ENCODE measurements at regions not wholly inside any gene's neighbourhood (a gene's known extent, or its start where the extent isn't known, plus 50 kb on each side); places are given as distances from the start of the nearest gene placed in this dataset.
"Not testable (repeated sequence)": the region's sequence is repeated elsewhere in the genome, so short reads cannot be mapped to it uniquely, and the experiment has no call there.

DNA sequence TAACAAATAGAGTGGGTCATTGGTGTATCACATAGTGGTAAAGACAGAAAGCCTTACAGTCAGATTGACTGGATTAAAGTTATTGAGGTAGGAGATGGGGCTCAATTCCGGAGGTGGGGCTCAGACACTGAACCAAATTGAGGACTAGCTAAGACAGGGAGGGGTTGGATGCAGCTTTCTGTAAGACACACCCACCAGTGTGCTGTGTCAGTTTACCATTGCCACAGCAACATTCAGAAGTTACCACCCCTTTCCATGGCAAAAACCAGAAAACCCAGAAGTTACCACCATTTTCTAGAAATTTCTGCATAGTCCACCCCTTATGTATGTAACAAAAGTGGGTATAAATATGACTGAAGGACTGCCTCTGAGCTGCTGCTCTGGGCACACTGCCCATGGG lies 167.6 kb upstream of the TMEM72 start:
- DNase-seq (ENCODE audit: low read depth, low spot score) = no peak
- ChIA-PET CTCF (interaction anchor here (1.5 kb wide), 1 partner anchor 9 kb away, joined by 4 read pairs; no protein-coding TSS in a partner anchor), POLR2A (no interaction called here)

DNA sequence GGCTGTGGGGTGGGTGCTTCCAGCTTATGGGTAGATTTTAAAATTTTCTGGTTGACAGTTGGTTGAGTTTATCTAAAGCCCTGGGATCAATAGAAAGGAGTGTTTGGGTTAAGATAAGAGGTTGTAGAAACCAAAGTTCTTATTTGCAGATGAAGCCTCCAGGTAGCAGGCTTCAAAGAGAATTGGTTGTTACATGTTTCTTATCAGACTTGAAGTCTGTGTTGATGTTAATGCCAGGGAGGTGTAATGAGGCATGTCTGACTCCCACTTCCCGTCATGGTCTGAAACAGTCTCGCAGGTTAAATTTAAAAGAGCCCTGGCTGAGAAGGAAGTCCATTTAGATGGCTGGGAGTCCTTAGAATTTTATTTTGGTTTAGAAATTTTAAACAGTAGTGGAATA lies 165.2 kb upstream of the TMEM72 start:
- POLR2A ChIA-PET = no interaction called here
- DNase-seq (ENCODE audit: low read depth, low spot score) = no peak

More for the DNA sequence above, 167.6 kb upstream of the TMEM72 start:
- TF ChIP-seq, protein P1, sequence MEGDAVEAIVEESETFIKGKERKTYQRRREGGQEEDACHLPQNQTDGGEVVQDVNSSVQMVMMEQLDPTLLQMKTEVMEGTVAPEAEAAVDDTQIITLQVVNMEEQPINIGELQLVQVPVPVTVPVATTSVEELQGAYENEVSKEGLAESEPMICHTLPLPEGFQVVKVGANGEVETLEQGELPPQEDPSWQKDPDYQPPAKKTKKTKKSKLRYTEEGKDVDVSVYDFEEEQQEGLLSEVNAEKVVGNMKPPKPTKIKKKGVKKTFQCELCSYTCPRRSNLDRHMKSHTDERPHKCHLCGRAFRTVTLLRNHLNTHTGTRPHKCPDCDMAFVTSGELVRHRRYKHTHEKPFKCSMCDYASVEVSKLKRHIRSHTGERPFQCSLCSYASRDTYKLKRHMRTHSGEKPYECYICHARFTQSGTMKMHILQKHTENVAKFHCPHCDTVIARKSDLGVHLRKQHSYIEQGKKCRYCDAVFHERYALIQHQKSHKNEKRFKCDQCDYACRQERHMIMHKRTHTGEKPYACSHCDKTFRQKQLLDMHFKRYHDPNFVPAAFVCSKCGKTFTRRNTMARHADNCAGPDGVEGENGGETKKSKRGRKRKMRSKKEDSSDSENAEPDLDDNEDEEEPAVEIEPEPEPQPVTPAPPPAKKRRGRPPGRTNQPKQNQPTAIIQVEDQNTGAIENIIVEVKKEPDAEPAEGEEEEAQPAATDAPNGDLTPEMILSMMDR (IDR thresholded peaks at IDR 0.05; ENCODE audit: insufficient read depth, low read length, missing control alignments) = no peak
- no peak overlapping the region for H3K4me3 ChIP-seq (ENCODE audit: low read depth, low read length)

DNA sequence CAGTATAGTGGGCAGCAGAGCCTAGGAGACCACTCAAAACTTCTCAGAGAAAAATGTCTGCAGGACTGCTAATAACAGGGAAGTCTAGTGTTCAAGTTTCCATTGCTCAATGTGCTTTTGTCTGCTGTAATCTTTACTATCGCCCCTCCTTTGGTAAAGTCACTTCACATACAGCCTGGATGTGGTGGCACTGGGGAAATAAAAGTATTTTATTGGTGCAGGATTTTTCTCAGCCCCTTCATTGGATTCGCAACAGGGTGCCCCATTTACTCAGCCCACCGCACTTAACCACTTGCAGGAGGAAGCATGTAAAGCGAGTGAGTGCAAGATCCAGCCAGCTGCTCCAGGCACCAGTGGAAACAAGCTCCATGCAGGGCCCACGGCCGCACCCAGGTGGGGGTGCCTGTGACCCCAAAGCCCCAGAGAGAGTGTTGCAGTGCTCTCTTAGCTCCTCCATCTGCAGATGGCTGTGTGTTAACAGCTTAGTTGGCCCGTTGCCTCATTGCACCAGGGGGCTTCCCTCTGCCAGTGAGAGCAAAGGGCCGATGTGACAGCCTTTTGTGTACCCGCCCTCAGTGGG lies 163.5 kb upstream of the TMEM72 start:
- no peak for DNase-seq (ENCODE audit: low read depth, low spot score)
- CTCF ChIA-PET = interaction anchor here (1.2 kb wide), 1 partner anchor 17 kb away, joined by 3 read pairs; no protein-coding TSS in a partner anchor
- POLR2A ChIA-PET = no interaction called here
- TF ChIP-seq, protein P1 (IDR thresholded peaks at IDR 0.05; ENCODE audit: insufficient read depth, low read length, missing control alignments) = no peak
- no peak overlapping the region for H3K4me3 ChIP-seq (ENCODE audit: low read depth, low read length)

More for the DNA sequence above, 165.2 kb upstream of the TMEM72 start:
- TF ChIP-seq, protein P1 (IDR thresholded peaks at IDR 0.05; ENCODE audit: insufficient read depth, low read length, missing control alignments) = no peak
- CTCF ChIA-PET = no interaction called here
- H3K4me3 ChIP-seq (ENCODE audit: low read depth, low read length) = no peak overlapping the region

DNA sequence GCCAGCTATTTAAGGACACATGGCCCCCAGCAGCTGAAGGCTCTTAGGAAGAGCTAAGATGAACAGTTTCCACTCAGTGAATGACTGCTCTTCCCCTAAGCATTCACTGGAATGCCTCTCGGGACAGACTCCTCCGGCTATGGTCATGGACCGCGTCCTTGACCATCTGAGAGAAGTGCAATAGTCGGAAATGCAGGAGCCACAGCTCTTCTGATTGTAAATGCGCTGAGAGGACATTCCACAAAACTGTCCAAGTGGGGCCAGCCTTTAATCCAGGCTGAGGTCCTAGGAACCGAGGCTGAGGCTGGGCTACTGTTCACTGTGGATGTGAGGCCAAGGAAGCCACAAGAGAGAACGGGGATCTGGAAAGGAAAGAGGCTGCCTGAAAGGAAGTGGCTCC lies 162.0 kb upstream of the TMEM72 start:
- ChIA-PET CTCF (no interaction called here), POLR2A (no interaction called here)
- no peak for DNase-seq (ENCODE audit: low read depth, low spot score)
- no peak overlapping the region for H3K4me3 ChIP-seq (ENCODE audit: low read depth, low read length)
- TF ChIP-seq, protein P1 (IDR thresholded peaks at IDR 0.05; ENCODE audit: insufficient read depth, low read length, missing control alignments) = no peak

DNA sequence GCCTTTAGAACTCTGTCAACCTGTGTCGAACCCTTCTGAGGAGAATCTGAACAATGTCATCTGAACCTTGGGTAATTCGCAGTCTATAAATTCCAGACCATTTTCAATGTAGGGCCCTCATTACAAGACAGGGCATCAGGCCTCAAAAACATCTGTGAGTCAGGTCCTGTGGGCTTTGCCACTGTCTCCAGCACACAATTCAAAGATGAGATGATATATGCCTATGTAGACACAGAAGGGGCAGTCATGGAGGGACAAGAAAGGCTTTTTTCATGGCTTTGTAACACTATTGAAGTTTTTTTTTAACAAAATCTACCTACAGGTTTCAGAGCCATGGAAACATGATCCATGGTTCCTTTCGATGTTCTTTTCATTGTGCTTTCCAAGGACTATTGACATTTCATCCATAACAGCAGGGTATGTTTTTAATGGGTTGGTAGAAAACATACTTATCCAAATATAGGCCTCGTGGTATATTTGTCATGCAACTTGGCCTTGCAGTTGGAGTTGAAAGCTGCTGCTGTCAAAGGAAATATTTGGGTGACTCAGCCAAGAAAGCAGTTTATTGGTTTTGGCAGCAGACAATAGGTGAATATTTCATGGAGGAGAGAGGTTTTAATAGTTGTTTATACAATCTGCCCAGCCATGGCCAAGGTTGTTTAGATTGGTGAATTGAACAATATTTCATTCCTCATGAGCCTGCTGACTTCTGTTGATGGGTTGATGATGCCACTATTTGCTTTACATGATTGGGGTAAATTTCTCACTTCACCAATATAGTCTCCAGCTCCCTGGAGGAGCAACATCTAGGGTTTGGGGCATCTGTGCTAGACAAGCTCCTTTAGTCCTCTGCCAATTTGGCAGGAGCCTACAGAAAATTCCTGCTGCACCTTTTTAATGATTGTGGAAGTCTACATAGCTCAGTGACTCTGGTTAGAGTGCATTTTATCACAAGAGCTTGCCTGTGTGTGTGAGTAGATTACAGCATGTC lies 158.4 kb upstream of the TMEM72 start:
- H3K4me3 ChIP-seq (ENCODE audit: low read depth, low read length) = no peak overlapping the region
- ChIA-PET CTCF (no interaction called here), POLR2A (interaction anchor here (0.6 kb wide), 1 partner anchor 62 kb away, joined by 3 read pairs; no protein-coding TSS in a partner anchor)
- TF ChIP-seq, protein P1 (IDR thresholded peaks at IDR 0.05; ENCODE audit: insufficient read depth, low read length, missing control alignments) = no peak
- DNase-seq (ENCODE audit: low read depth, low spot score) = peak; percentile 83

DNA sequence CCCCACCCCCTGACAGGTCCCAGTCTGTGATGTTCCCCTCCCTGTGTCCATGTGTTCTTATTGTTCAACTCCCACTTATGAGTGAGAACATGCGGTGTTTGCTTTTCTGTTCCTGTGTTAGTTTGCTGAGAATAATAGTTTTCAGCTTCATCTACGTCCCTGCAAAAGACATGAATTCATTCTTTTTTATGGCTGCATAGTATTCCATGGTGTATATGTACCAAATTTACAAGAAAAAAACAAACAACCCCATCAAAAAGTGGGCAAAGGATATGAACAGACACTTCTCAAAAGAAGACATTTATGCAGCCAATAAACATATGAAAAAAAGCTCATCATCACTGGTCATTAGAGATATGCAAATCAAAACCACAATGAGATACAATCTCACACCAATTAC lies 156.8 kb upstream of the TMEM72 start:
- H3K4me3 ChIP-seq (ENCODE audit: low read depth, low read length); CTCF ChIA-PET; POLR2A ChIA-PET; DNase-seq (ENCODE audit: low read depth, low spot score): not testable (repeated sequence)
